Activated CD8-positive, alpha-beta T cell treated with anti-CD3 and anti-CD28 coated beads, Interleukin-2, amount 10 ng/mL, durations not matched to agents 7 days and 5 days (primary cell): ENCODE measurements at regions not wholly inside any gene's neighbourhood (a gene's known extent, or its start where the extent isn't known, plus 50 kb on each side); places are given as distances from the start of the nearest gene placed in this dataset.

Experiments
- ATAC-seq: fragments of 150-1000 bp; cut with Tn5 transposase; one replicate; pipeline ENCODE4 v1.10.0; 2021; ENCODE audit warnings: moderate library complexity
- CTCF ChIA-PET: fragments of 350-600 bp; sonication (Branson Sonifier 250); formaldehyde crosslinking; loops from one replicate; lab custom pipeline; 2021; ENCODE audit warnings: antibody characterized with exemption; lab: Charles Lee
- POLR2A ChIA-PET: fragments of 350-600 bp; sonication (Branson Sonifier 250); formaldehyde crosslinking; loops from one replicate; lab custom pipeline; 2021; ENCODE audit warnings: antibody characterized with exemption; lab: Charles Lee
- DNase-seq: peaks from one replicate; pipeline ENCODE4 v3.0.0-alpha.2; 2020
- H3K27ac Mint-ChIP-seq: one replicate; pipeline ENCODE4 v1.8.0; 2021; ENCODE audit warnings: mild to moderate bottlenecking, mixed read lengths
- H3K27me3 Mint-ChIP-seq: one replicate; pipeline ENCODE4 v1.8.0; 2021; ENCODE audit warnings: low read depth, mixed read lengths
- H3K36me3 Mint-ChIP-seq: one replicate; pipeline ENCODE4 v1.8.0; 2021; ENCODE audit warnings: low read depth, mixed read lengths
- H3K4me1 Mint-ChIP-seq: one replicate; pipeline ENCODE4 v1.8.0; 2021; ENCODE audit warnings: low read depth, mixed read lengths
- H3K4me3 Mint-ChIP-seq: one replicate; pipeline ENCODE4 v1.8.0; 2021; ENCODE audit warnings: mild to moderate bottlenecking, mixed read lengths
- H3K9me3 Mint-ChIP-seq: one replicate; pipeline ENCODE4 v1.8.0; 2022; ENCODE audit warnings: mixed read lengths; ENCODE audit not compliant: insufficient read depth

DNA sequence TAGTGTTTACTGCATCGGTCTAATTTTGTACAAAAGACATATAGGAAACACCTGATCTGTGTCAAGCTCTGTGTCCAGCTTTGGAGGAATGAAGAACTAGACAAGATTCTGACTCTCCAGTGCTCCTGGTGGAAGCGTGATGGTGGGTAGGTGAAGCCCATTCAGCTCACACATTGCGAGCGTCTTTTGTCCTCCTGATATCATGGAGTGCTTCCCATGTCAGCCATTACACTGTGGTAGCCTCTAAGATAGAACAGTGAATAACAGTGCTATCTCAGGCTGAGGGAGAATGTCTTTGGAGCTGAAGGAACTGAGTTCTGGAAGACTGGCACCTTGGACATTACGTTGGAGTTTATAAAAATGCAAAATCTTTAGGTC, 350.2 kb downstream of the CYRIA start:
- H3K36me3 Mint-ChIP-seq = no peaks in the 10 kb centered on the region
- no peak overlapping the region for H3K27ac Mint-ChIP-seq
- H3K9me3 Mint-ChIP-seq = no peaks in the 10 kb centered on the region
- CTCF ChIA-PET = no interaction called here
- ATAC-seq = no peak
- H3K4me1 Mint-ChIP-seq = no peaks in the 10 kb centered on the region
- H3K4me3 Mint-ChIP-seq = no peak overlapping the region
- POLR2A ChIA-PET = no interaction called here
- DNase-seq = no peak
- H3K27me3 Mint-ChIP-seq = peaks cover 4% of the 10 kb centered on the region

DNA sequence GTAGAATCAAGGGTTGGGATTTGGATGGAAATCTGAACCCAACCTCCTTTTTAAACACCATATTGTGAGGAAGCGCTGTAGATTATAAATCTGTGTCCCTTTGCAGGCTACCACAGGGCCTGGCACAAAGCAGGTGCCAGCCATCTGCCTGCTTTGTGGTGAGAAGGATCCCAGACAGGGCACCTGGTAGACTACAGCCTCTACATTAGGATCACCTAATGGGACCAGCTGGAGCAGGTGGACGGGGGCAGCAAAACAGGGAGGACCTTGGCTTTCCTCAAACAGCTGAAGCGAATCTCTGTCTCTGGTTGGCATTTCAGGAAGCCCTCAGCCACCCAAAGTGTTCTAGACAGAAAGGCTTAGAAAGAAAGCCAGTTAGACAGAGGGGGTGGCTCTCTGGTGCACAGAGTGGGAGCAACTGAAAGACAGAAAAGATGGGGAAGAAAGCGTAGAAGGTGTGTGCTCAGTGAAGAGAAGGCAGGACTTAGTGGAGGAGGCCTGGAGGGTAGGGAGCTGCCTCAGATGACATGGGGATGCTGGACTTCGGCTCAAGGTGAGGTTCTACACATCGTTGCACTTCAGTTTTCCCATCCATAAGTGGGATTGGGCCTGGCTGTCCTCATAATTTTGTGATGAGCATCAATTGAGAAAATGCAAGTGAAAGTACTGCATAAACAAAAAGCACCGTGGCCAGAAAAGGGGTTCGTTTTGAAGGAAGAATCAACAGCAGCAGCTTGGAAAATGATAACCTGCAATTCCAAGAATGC, 350.8 kb downstream of the CYRIA start:
- no peak for ATAC-seq

DNA sequence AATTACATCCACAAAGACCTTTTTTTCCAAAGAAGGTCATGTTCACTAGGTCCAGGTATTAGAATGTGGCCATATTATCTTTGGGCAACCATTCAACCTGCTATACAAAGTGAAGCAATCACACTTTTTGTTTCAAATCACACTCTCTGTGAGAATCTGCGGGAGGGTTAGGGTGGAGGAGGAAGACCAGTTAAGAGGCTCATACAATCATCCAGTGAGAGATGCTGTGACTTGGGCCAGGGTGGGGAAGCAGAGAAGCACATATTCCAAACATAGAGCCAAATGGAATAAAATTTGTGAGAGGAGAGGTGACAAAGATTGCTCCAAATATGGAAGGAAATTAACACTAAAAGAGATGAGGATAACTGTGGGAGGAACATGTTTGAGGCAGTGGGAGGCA, 351.6 kb downstream of the CYRIA start:
- ATAC-seq (no peak), DNase-seq (no peak)
- Mint-ChIP-seq H3K4me1 (no peaks in the 10 kb centered on the region), H3K36me3 (no peaks in the 10 kb centered on the region), H3K27ac (no peak overlapping the region), H3K4me3 (no peak overlapping the region), H3K9me3 (no peaks in the 10 kb centered on the region), H3K27me3 (peaks cover 4% of the 10 kb centered on the region)
- POLR2A ChIA-PET = no interaction called here
- CTCF ChIA-PET = no interaction called here

More for the DNA sequence above, 350.8 kb downstream of the CYRIA start:
- Mint-ChIP-seq H3K4me1 (no peaks in the 10 kb centered on the region), H3K9me3 (no peaks in the 10 kb centered on the region), H3K36me3 (no peaks in the 10 kb centered on the region), H3K4me3 (no peak overlapping the region), H3K27me3 (peaks cover 4% of the 10 kb centered on the region), H3K27ac (no peak overlapping the region)
- no peak for DNase-seq
- CTCF ChIA-PET = no interaction called here
- POLR2A ChIA-PET = no interaction called here

GRCh38 chr2:16313235-16313975, 352.2 kb downstream of the CYRIA start:
- Mint-ChIP-seq H3K27me3 (peaks cover 4% of the 10 kb centered on the region), H3K9me3 (no peaks in the 10 kb centered on the region), H3K4me3 (no peak overlapping the region), H3K36me3 (no peaks in the 10 kb centered on the region), H3K27ac (no peak overlapping the region), H3K4me1 (no peaks in the 10 kb centered on the region)
- ChIA-PET POLR2A (no interaction called here), CTCF (no interaction called here)
- DNase-seq = no peak
- ATAC-seq = no peak

- Mint-ChIP-seq H3K27me3 (peaks cover 4% of the 10 kb centered on the region), H3K4me3 (no peak overlapping the region), H3K9me3 (no peaks in the 10 kb centered on the region), H3K36me3 (no peaks in the 10 kb centered on the region), H3K4me1 (no peaks in the 10 kb centered on the region), H3K27ac (no peak overlapping the region)
- ATAC-seq (no peak), DNase-seq (no peak)
- ChIA-PET POLR2A (no interaction called here), CTCF (no interaction called here)
Observed at GRCh38 chr2:16312771-16313170, 352.9 kb downstream of the CYRIA start.

GRCh38 chr2:16311521-16312440, 353.9 kb downstream of the CYRIA start:
- peaks cover 4% of the 10 kb centered on the region for H3K27me3 Mint-ChIP-seq
- POLR2A ChIA-PET = no interaction called here
- DNase-seq (no peak), ATAC-seq (no peak)
- no peak overlapping the region for H3K27ac Mint-ChIP-seq
- H3K9me3 Mint-ChIP-seq = no peaks in the 10 kb centered on the region
- H3K36me3 Mint-ChIP-seq = no peaks in the 10 kb centered on the region
- H3K4me3 Mint-ChIP-seq = no peak overlapping the region
- no peaks in the 10 kb centered on the region for H3K4me1 Mint-ChIP-seq
- CTCF ChIA-PET = no interaction called here

DNA sequence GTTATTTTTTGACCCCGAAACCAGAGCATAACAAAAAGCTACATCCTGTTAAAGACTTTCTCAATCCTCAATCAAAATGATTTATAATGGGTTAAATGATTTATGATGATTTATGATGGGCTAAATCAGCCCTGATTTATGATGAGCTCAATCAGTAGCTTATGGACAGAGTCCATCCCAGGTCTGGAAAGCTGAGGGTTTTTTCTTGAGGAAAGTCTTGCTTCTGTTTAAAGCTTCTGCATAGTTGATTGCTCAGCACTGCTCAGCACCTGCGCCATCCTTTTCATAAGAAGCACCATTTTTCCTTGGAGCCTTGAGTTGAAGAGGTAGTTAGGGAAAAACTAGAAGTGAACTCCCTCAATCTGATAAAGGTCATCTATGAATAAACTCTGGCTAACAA, 356.8 kb downstream of the CYRIA start:
- Mint-ChIP-seq H3K4me3 (no peak overlapping the region), H3K27ac (no peak overlapping the region), H3K27me3 (peaks cover 12% of the 10 kb centered on the region), H3K9me3 (no peaks in the 10 kb centered on the region), H3K4me1 (no peaks in the 10 kb centered on the region), H3K36me3 (no peaks in the 10 kb centered on the region)
- CTCF ChIA-PET = interaction anchor here (1.2 kb wide), 1 partner anchor 369 kb away, joined by 4 read pairs; the partner anchor contains the start of gene MYCN
- ATAC-seq = no peak
- DNase-seq = no peak
- POLR2A ChIA-PET = interaction anchor here (0.6 kb wide), 1 partner anchor 428 kb away, joined by 3 read pairs; no protein-coding TSS in a partner anchor

- peaks cover 13% of the 10 kb centered on the region for H3K27me3 Mint-ChIP-seq
- POLR2A ChIA-PET = no interaction called here
- no peaks in the 10 kb centered on the region for H3K36me3 Mint-ChIP-seq
- ATAC-seq (no peak), DNase-seq (no peak)
- H3K4me1 Mint-ChIP-seq = peaks cover 6% of the 10 kb centered on the region
- no peak overlapping the region for H3K4me3 Mint-ChIP-seq
- H3K27ac Mint-ChIP-seq = no peak overlapping the region
- CTCF ChIA-PET = no interaction called here
- no peaks in the 10 kb centered on the region for H3K9me3 Mint-ChIP-seq
Observed at GRCh38 chr2:16304876-16305590, 360.6 kb downstream of the CYRIA start.

GRCh38 chr2:16303761-16304160, 361.9 kb downstream of the CYRIA start:
- H3K36me3 Mint-ChIP-seq = no peaks in the 10 kb centered on the region
- POLR2A ChIA-PET = no interaction called here
- H3K4me3 Mint-ChIP-seq = no peak overlapping the region

DNA sequence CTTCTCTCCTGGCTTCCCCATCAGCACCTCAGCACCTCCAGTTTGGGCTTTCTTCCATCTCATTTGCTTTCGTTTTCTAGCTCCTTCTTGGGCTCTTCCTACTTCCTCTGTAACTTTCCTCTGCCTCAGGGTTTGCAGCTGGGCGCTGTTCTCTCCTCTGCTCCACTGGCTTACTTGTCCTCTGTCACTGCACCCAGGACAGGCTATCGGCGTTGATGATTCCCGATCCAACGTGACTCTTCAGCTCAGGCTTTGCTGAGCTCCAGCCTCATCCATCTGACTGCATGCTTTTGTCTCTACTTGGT, 362.4 kb downstream of the CYRIA start:
- H3K36me3 Mint-ChIP-seq = no peaks in the 10 kb centered on the region
- no peaks in the 10 kb centered on the region for H3K9me3 Mint-ChIP-seq
- no peak for ATAC-seq
- H3K27me3 Mint-ChIP-seq = peaks cover 13% of the 10 kb centered on the region
- peaks cover 6% of the 10 kb centered on the region for H3K4me1 Mint-ChIP-seq
- no peak for DNase-seq
- CTCF ChIA-PET = no interaction called here
- no peak overlapping the region for H3K4me3 Mint-ChIP-seq
- POLR2A ChIA-PET = no interaction called here
- no peak overlapping the region for H3K27ac Mint-ChIP-seq

More at GRCh38 chr2:16303761-16304160, 361.9 kb downstream of the CYRIA start:
- H3K27ac Mint-ChIP-seq = no peak overlapping the region
- no peak for ATAC-seq
- peaks cover 13% of the 10 kb centered on the region for H3K27me3 Mint-ChIP-seq
- H3K4me1 Mint-ChIP-seq = peaks cover 6% of the 10 kb centered on the region
- DNase-seq = no peak
- CTCF ChIA-PET = no interaction called here
- H3K9me3 Mint-ChIP-seq = no peaks in the 10 kb centered on the region

DNA sequence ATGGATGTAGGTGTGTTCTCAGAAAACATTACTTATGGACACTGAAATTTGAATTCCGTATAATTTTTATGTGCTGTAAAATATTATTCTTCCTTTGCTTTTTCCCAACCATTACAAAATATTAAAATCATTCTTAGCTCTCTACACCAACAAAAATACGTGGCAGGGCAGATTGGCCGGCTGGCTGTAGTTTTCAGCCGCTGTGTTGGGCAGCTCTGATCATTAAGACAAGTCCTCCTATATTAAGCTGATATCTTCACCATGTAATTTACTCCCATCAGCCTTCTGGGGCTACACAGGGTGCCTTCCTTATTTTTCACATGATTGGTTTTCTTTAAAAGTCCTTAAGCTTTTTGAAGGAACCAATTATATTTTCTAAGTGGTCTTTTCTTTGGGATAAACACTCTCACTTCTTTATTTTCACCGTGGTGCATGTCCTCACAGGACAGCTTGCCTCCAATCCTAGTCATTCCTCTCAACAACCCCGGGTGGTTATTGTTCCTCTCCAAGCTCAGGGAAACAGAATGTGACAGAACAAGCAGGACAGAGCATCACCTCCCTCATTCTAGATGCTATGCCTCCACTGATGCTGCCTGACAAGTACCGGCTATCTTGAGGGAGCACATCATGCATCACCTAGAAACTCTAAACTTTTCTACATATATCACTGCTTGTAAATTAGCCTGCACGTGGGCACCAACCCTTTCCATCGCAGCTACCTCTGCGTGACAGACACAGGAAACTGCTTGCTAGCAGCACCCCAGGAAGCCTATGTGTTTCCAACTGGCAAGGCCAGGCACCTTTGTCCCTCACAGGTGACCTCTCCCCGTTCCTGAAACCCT, 362.3 kb downstream of the MYCN start:
- POLR2A ChIA-PET = no interaction called here
- no peaks in the 10 kb centered on the region for H3K36me3 Mint-ChIP-seq
- H3K4me1 Mint-ChIP-seq = peaks cover 6% of the 10 kb centered on the region
- no peaks in the 10 kb centered on the region for H3K9me3 Mint-ChIP-seq
- H3K27ac Mint-ChIP-seq = no peak overlapping the region
- ATAC-seq = no peak
- CTCF ChIA-PET = no interaction called here
- H3K27me3 Mint-ChIP-seq = peaks cover 13% of the 10 kb centered on the region
- DNase-seq = no peak
- H3K4me3 Mint-ChIP-seq = no peak overlapping the region
